ENCODE measurements at regions not wholly inside any gene's neighbourhood (a gene's known extent, or its start where the extent isn't known, plus 50 kb on each side); places are given as distances from the start of the nearest gene placed in this dataset.

DNA sequence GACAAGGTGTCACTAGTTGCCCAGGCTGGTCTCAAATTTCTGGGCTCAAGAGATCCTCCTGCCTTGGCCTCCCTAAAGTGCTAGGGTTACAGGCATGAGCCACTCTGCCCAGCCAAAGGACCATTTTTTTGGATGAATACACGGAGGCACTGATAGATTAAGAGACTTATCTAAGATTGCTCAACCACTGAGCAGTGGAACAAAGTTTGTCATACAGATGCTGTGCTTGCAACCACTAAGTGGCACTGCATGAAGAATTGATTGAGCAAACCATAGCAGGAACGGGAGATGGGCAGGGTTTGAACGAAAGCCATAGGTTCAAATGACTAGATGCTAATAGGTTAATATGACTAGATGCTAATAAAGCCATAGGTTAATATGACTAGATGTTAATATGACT, 61.1 kb downstream of the EBLN1 start:
- TF ChIP-seq, protein P1, sequence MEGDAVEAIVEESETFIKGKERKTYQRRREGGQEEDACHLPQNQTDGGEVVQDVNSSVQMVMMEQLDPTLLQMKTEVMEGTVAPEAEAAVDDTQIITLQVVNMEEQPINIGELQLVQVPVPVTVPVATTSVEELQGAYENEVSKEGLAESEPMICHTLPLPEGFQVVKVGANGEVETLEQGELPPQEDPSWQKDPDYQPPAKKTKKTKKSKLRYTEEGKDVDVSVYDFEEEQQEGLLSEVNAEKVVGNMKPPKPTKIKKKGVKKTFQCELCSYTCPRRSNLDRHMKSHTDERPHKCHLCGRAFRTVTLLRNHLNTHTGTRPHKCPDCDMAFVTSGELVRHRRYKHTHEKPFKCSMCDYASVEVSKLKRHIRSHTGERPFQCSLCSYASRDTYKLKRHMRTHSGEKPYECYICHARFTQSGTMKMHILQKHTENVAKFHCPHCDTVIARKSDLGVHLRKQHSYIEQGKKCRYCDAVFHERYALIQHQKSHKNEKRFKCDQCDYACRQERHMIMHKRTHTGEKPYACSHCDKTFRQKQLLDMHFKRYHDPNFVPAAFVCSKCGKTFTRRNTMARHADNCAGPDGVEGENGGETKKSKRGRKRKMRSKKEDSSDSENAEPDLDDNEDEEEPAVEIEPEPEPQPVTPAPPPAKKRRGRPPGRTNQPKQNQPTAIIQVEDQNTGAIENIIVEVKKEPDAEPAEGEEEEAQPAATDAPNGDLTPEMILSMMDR (IDR thresholded peaks at IDR 0.05 in 4 of 5, conservative IDR thresholded peaks at IDR 0.05 in 1 of 5): no peak
- no peak for TF ChIP-seq POLR2A (IDR thresholded peaks at IDR 0.05)

All from gastrocnemius medialis (tissue), 4 donors.